WERI-Rb-1 (cell line): ENCODE measurements at regions not wholly inside any gene's neighbourhood (a gene's known extent, or its start where the extent isn't known, plus 50 kb on each side); places are given as distances from the start of the nearest gene placed in this dataset.

Experiments
- DNase-seq: peaks from one replicate; pipeline ENCODE4 v3.0.0-alpha.2; 2020
- H3K27ac ChIP-seq: fragments of 250-450 bp; sonication (Bioruptor Pico); 2 replicates; pipeline ENCODE4 v1.5.1; 2020; ENCODE audit warnings: mild to moderate bottlenecking, moderate library complexity
- H3K27me3 ChIP-seq: fragments of 250-450 bp; sonication (Bioruptor Pico); 2 replicates; pipeline ENCODE4 v1.5.1; 2021; ENCODE audit warnings: mild to moderate bottlenecking, low read depth, moderate library complexity; ENCODE audit not compliant: insufficient read depth, severe bottlenecking
- H3K36me3 ChIP-seq: fragments of 250-450 bp; sonication (Bioruptor Pico); 2 replicates; pipeline ENCODE4 v1.5.1; 2020; ENCODE audit warnings: mild to moderate bottlenecking, moderate library complexity
- H3K4me3 ChIP-seq: 2 replicates; pipeline ENCODE4 v1.5.1; 2011; ENCODE audit warnings: low read depth, mild to moderate bottlenecking, control low read depth, low read length
- H3K9me3 ChIP-seq: fragments of 250-450 bp; sonication (Bioruptor Pico); 2 replicates; pipeline ENCODE4 v1.5.1; 2021; ENCODE audit warnings: mild to moderate bottlenecking, moderate library complexity; ENCODE audit not compliant: severe bottlenecking
- TF ChIP-seq, protein P1 (sequence below): IDR thresholded peaks from 2 replicates; pipeline ENCODE4 v1.5.1; 2011; ENCODE audit warnings: low read depth, mild to moderate bottlenecking, control low read depth, inconsistent platforms, low read length

DNA sequence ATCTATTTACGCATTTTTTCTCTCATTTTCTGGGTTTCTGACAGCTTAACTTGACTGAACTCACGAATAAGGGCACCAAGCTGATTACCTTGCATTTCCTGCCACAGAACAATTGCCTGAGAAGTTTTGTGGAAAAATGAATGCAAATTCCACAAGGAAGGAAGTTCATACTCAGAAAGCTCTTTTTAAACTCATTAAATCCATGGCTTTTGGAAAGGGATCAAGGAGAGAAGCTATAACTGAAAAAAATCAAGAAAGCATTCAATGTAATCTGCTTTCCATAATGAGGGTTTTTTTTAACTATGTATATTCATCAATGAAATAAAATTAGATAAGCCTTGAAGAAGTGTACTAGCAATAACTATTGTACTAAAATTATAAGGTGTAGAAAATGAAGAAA lies 252.5 kb downstream of the GPM6A start:
- H3K4me3 ChIP-seq, result no peak overlapping the region
- no peak overlapping the region for H3K27ac ChIP-seq
- H3K9me3 ChIP-seq, result no peaks in the 10 kb centered on the region
- no peaks in the 10 kb centered on the region for H3K27me3 ChIP-seq
- no peak for DNase-seq
- TF ChIP-seq, protein P1, sequence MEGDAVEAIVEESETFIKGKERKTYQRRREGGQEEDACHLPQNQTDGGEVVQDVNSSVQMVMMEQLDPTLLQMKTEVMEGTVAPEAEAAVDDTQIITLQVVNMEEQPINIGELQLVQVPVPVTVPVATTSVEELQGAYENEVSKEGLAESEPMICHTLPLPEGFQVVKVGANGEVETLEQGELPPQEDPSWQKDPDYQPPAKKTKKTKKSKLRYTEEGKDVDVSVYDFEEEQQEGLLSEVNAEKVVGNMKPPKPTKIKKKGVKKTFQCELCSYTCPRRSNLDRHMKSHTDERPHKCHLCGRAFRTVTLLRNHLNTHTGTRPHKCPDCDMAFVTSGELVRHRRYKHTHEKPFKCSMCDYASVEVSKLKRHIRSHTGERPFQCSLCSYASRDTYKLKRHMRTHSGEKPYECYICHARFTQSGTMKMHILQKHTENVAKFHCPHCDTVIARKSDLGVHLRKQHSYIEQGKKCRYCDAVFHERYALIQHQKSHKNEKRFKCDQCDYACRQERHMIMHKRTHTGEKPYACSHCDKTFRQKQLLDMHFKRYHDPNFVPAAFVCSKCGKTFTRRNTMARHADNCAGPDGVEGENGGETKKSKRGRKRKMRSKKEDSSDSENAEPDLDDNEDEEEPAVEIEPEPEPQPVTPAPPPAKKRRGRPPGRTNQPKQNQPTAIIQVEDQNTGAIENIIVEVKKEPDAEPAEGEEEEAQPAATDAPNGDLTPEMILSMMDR, result no peak
- no peaks in the 10 kb centered on the region for H3K36me3 ChIP-seq

DNA sequence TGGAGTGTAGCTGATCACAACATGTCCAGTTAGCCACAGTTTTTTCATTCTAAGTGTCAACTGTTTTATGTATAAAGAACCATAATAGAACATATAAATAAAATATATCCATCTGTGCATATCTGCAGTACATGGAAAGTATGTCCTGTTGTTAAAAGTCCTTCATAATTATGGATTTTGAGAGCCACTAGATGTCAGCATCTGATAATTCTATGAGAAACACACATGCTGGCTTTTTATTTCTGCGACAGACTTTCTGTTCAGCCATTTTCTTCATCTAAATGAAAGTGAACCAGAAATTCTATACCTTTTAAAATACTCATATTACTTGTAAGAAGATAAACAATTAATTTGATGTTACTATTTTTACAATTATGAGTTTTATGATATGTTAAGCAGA lies 251.5 kb downstream of the GPM6A start:
- Histone ChIP-seq H3K27ac (no peak overlapping the region), H3K27me3 (no peaks in the 10 kb centered on the region), H3K4me3 (no peak overlapping the region), H3K36me3 (no peaks in the 10 kb centered on the region), H3K9me3 (no peaks in the 10 kb centered on the region)
- DNase-seq, result no peak
- TF ChIP-seq, protein P1, result peak; percentile 32; the same call in 1 of the 2 replicates

DNA sequence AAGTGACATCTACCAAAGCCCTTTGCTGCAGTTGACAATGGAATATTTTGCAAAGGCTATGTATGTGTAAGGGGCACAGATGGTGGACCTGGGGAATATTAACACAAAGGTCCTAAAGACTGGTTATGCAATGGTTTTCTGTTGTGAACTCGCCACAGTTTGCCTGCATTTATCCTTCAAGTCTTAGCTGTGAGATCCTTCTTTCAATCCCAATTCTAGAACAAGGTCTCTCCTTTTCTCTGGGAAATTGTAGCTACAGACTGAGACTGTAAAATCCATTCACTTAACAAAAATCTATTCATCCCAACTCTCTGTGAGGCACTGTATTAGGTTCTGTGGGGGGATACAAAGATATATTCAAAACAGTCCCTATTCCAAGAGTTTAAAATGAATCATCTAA lies 250.4 kb downstream of the GPM6A start:
- Histone ChIP-seq H3K27ac (no peak overlapping the region), H3K9me3 (no peaks in the 10 kb centered on the region), H3K4me3 (no peak overlapping the region), H3K36me3 (no peaks in the 10 kb centered on the region), H3K27me3 (no peaks in the 10 kb centered on the region)
- no peak for DNase-seq
- TF ChIP-seq, protein P1, result no peak

DNA sequence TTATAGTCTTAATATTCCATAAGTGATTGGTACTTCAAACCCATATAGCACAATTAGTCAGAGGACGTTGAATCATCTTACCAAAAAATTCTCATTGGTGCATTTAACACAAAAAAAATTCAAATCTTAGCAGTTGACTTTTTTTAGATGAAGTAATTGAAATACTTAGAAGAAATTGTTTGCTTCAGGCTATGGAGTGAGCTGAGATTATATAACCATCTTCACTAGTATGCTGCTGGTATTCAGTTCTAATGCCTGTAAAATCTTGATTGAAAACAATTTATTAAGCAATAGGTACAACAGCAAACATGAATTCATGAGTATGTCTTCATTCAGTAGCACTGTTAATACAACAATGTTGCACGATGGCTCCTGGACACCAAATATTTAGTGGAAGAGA lies 250.0 kb downstream of the GPM6A start:
- Histone ChIP-seq H3K27me3 (no peaks in the 10 kb centered on the region), H3K4me3 (no peak overlapping the region), H3K36me3 (no peaks in the 10 kb centered on the region), H3K27ac (no peak overlapping the region), H3K9me3 (no peaks in the 10 kb centered on the region)
- TF ChIP-seq, protein P1, result no peak
- DNase-seq, result no peak

DNA sequence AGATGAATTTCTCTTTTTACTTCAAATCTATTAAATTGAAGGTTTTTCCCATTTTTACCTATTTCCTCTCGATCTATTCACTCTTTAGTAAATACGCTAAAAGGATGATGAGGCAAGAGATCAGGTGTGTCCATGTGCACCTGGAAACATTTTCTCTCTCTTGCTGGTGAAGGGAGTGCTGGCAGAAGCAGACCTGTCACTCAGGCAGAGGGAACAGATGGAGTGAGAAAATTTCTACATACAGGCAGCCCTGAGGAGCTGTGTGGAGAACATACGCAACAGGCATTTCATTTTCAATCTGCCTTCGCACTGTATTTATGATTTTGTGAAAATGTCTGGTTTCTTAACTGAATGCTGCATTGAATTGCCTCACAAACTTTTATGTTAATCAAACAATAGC lies 249.5 kb downstream of the GPM6A start:
- Histone ChIP-seq H3K36me3 (no peaks in the 10 kb centered on the region), H3K9me3 (no peaks in the 10 kb centered on the region), H3K4me3 (no peak overlapping the region), H3K27ac (no peak overlapping the region), H3K27me3 (no peaks in the 10 kb centered on the region)
- no peak for DNase-seq
- TF ChIP-seq, protein P1, result no peak
